Neural crest cell (in vitro differentiated cells): ENCODE measurements at regions not wholly inside any gene's neighbourhood (a gene's known extent, or its start where the extent isn't known, plus 50 kb on each side); places are given as distances from the start of the nearest gene placed in this dataset.

ENCODE experiments used
- DNase-seq: peaks from one replicate; pipeline ENCODE4 v3.0.0; 2021; ENCODE audit warnings: low read depth, mixed read lengths, low spot score
- H3K27ac Mint-ChIP-seq: one replicate; pipeline ENCODE4 v1.8.0; 2021; ENCODE audit warnings: mild to moderate bottlenecking, mixed read lengths; ENCODE audit not compliant: unreplicated experiment
- H3K27me3 Mint-ChIP-seq: 2 replicates; pipeline ENCODE4 v1.8.0; 2021; ENCODE audit warnings: low read depth, mild to moderate bottlenecking, mixed read lengths
- H3K36me3 Mint-ChIP-seq: 2 replicates; pipeline ENCODE4 v1.8.0; 2021; ENCODE audit warnings: low read depth, mild to moderate bottlenecking, mixed read lengths
- H3K4me1 Mint-ChIP-seq: 2 replicates; pipeline ENCODE4 v1.8.0; 2021; ENCODE audit warnings: mixed read lengths
- H3K4me3 Mint-ChIP-seq: one replicate; pipeline ENCODE4 v1.8.0; 2021; ENCODE audit warnings: mild to moderate bottlenecking, mixed read lengths
- H3K9me3 Mint-ChIP-seq: 2 replicates; pipeline ENCODE4 v1.8.0; 2021; ENCODE audit warnings: mixed read lengths
- CTCF ChIP-seq: fragments of 200-600 bp; sonication (generic); conservative IDR thresholded peaks from 2 replicates; pipeline ENCODE4 v1.5.0; 2021; ENCODE audit warnings: antibody characterized with exemption, mild to moderate bottlenecking

GRCh38 chr16:85306071-85306792, 194.0 kb upstream of the CIBAR2 start:
- no peak overlapping the region for H3K27ac Mint-ChIP-seq
- H3K4me1 Mint-ChIP-seq, result peaks cover 46% of the 10 kb centered on the region
- DNase-seq, result no peak
- no peak for TF ChIP-seq CTCF
- peaks cover 68% of the 10 kb centered on the region for H3K27me3 Mint-ChIP-seq
- H3K9me3 Mint-ChIP-seq, result no peaks in the 10 kb centered on the region
- H3K36me3 Mint-ChIP-seq, result no peaks in the 10 kb centered on the region
- H3K4me3 Mint-ChIP-seq, result no peak overlapping the region

GRCh38 chr16:85306793-85307551, 194.7 kb upstream of the CIBAR2 start:
- no peak for TF ChIP-seq CTCF
- Mint-ChIP-seq H3K27me3 (peaks cover 66% of the 10 kb centered on the region), H3K4me1 (peaks cover 45% of the 10 kb centered on the region), H3K27ac (no peak overlapping the region), H3K4me3 (no peak overlapping the region), H3K36me3 (no peaks in the 10 kb centered on the region), H3K9me3 (no peaks in the 10 kb centered on the region)
- no peak for DNase-seq

- H3K27ac Mint-ChIP-seq, result no peak overlapping the region
- DNase-seq, result no peak
- no peaks in the 10 kb centered on the region for H3K9me3 Mint-ChIP-seq
- peaks cover 47% of the 10 kb centered on the region for H3K4me1 Mint-ChIP-seq
- H3K27me3 Mint-ChIP-seq, result peaks cover 66% of the 10 kb centered on the region
- no peaks in the 10 kb centered on the region for H3K36me3 Mint-ChIP-seq
- no peak for TF ChIP-seq CTCF
- peak overlapping the region; percentile 66 for H3K4me3 Mint-ChIP-seq
These were observed 195.5 kb upstream of the CIBAR2 start for GRCh38 chr16:85307552-85308364.

- Mint-ChIP-seq H3K9me3 (no peaks in the 10 kb centered on the region), H3K36me3 (no peaks in the 10 kb centered on the region), H3K4me3 (peak overlapping the region; percentile 66), H3K4me1 (peaks cover 53% of the 10 kb centered on the region), H3K27me3 (peaks cover 67% of the 10 kb centered on the region), H3K27ac (no peak overlapping the region)
- DNase-seq, result no peak
- no peak for TF ChIP-seq CTCF
These were observed 196.6 kb upstream of the CIBAR2 start for GRCh38 chr16:85308611-85309540.
